Endothelial cell of umbilical vein (primary cell): ENCODE measurements at regions not wholly inside any gene's neighbourhood (a gene's known extent, or its start where the extent isn't known, plus 50 kb on each side); places are given as distances from the start of the nearest gene placed in this dataset.

ENCODE experiments used
- EZH2 ChIP-seq: IDR thresholded peaks from 2 replicates; pipeline ENCODE4 v1.6.1; 2012; ENCODE audit warnings: borderline replicate concordance, low read depth, mild to moderate bottlenecking, moderate library complexity, low read length, inconsistent platforms; ENCODE audit not compliant: severe bottlenecking
- FOS ChIP-seq: IDR thresholded peaks from 2 replicates; pipeline ENCODE4 v1.6.1; 2011; ENCODE audit warnings: mild to moderate bottlenecking, low read length, moderate library complexity, borderline replicate concordance; ENCODE audit not compliant: insufficient read depth
- GATA2 ChIP-seq: IDR thresholded peaks from 2 replicates; pipeline ENCODE4 v1.7.0; 2011; ENCODE audit warnings: low read depth, mild to moderate bottlenecking, moderate library complexity, mixed read lengths, low read length; ENCODE audit not compliant: insufficient read length, insufficient read depth
- JUN ChIP-seq: IDR thresholded peaks from 2 replicates; pipeline ENCODE4 v1.6.1; 2011; ENCODE audit warnings: borderline replicate concordance, low read depth; ENCODE audit not compliant: insufficient read length, insufficient read depth
- MYC ChIP-seq: IDR thresholded peaks from one replicate; pipeline ENCODE4 v1.6.1; 2011; ENCODE audit warnings: mild to moderate bottlenecking, low read depth, low read length
- POLR2A ChIP-seq: IDR thresholded peaks from 2 replicates; pipeline ENCODE4 v1.6.1; 2012; ENCODE audit warnings: low read depth, mild to moderate bottlenecking, control low read depth, low read length
- POLR2AphosphoS5 ChIP-seq: IDR thresholded peaks from 2 replicates; pipeline ENCODE4 v1.6.1; 2012; ENCODE audit warnings: low read depth, mild to moderate bottlenecking, control low read depth, low read length, moderate library complexity; ENCODE audit not compliant: insufficient read depth
- TF ChIP-seq, protein P1 (sequence below), 2 donors: IDR thresholded peaks; 1 replicate in 1 of 2; 2 replicates in 1 of 2; pipeline ENCODE4 v1.5.1; 2011; ENCODE audit warnings: low read length in 2 of 2, mild to moderate bottlenecking in 2 of 2, moderate library complexity in 2 of 2, control low read depth in 1 of 2, inconsistent platforms in 1 of 2, low read depth in 1 of 2; ENCODE audit not compliant: insufficient read depth in 1 of 2; ENCODE audit errors: extremely low read depth in 1 of 2
- TF ChIP-seq, protein P2 (sequence below): IDR thresholded peaks from 2 replicates; pipeline ENCODE4 v1.6.1; 2011; ENCODE audit not compliant: insufficient read depth, insufficient read length

DNA sequence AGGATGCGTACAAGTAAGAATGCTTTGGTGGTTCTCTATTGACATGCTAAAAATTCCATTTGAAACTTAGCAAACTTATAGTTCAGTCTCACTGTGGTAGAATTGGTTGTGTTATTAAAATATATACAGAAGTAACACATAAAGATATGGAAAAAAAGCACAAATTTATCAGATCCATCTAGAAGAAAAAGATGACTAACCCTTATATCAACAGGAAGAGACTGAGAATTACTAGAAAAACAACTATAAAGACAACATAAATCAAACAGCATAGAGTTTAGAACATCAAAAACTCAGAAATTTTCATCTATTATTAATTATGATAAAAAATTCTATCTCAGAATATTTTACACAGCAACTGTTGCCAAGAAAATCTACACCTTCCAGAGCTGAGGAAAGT lies 491.0 kb downstream of the ETNK1 start:
- TF ChIP-seq, protein P1, sequence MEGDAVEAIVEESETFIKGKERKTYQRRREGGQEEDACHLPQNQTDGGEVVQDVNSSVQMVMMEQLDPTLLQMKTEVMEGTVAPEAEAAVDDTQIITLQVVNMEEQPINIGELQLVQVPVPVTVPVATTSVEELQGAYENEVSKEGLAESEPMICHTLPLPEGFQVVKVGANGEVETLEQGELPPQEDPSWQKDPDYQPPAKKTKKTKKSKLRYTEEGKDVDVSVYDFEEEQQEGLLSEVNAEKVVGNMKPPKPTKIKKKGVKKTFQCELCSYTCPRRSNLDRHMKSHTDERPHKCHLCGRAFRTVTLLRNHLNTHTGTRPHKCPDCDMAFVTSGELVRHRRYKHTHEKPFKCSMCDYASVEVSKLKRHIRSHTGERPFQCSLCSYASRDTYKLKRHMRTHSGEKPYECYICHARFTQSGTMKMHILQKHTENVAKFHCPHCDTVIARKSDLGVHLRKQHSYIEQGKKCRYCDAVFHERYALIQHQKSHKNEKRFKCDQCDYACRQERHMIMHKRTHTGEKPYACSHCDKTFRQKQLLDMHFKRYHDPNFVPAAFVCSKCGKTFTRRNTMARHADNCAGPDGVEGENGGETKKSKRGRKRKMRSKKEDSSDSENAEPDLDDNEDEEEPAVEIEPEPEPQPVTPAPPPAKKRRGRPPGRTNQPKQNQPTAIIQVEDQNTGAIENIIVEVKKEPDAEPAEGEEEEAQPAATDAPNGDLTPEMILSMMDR (IDR thresholded peaks at IDR 0.05; ENCODE audit: extremely low read depth in 1 of 2, insufficient read depth in 1 of 2, low read depth in 1 of 2, low read length in 2 of 2), result no peak
- TF ChIP-seq, protein P2, sequence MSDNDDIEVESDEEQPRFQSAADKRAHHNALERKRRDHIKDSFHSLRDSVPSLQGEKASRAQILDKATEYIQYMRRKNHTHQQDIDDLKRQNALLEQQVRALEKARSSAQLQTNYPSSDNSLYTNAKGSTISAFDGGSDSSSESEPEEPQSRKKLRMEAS, result no peak
- TF ChIP-seq POLR2AphosphoS5, result no peak
- no peak for TF ChIP-seq POLR2A
- TF ChIP-seq MYC, result no peak
- TF ChIP-seq EZH2, result no peak
- peak; percentile 63 for TF ChIP-seq GATA2
- TF ChIP-seq JUN, result no peak
- TF ChIP-seq FOS, result peak; percentile 58
